Activated CD4-positive, alpha-beta T cell treated with anti-CD3 and anti-CD28 coated beads, Interleukin-2, amount 10 ng/mL, durations not matched to agents 24 days and 14 days (primary cell): ENCODE measurements at regions not wholly inside any gene's neighbourhood (a gene's known extent, or its start where the extent isn't known, plus 50 kb on each side); places are given as distances from the start of the nearest gene placed in this dataset.

ENCODE experiments used
- DNase-seq: peaks from one replicate; pipeline ENCODE4 v3.0.0; 2022
- H3K27ac Mint-ChIP-seq: one replicate; pipeline ENCODE4 v1.8.0; 2022; ENCODE audit warnings: mild to moderate bottlenecking, mixed read lengths
- H3K27me3 Mint-ChIP-seq: one replicate; pipeline ENCODE4 v1.8.0; 2022; ENCODE audit warnings: mixed read lengths
- H3K36me3 Mint-ChIP-seq: one replicate; pipeline ENCODE4 v1.8.0; 2022; ENCODE audit warnings: low read depth, mild to moderate bottlenecking, mixed read lengths
- H3K4me1 Mint-ChIP-seq: one replicate; pipeline ENCODE4 v1.8.0; 2021; ENCODE audit warnings: mixed read lengths
- H3K4me3 Mint-ChIP-seq: one replicate; pipeline ENCODE4 v1.8.0; 2022; ENCODE audit warnings: mild to moderate bottlenecking, moderate library complexity, mixed read lengths
- H3K9me3 Mint-ChIP-seq: one replicate; pipeline ENCODE4 v1.8.0; 2021; ENCODE audit warnings: mixed read lengths
- intact Hi-C: fragments of 100-400 bp; cut with micrococcal nuclease; formaldehyde crosslinking; loops from one replicate; pipeline ENCODE4 v1.15.1; 2023

DNA sequence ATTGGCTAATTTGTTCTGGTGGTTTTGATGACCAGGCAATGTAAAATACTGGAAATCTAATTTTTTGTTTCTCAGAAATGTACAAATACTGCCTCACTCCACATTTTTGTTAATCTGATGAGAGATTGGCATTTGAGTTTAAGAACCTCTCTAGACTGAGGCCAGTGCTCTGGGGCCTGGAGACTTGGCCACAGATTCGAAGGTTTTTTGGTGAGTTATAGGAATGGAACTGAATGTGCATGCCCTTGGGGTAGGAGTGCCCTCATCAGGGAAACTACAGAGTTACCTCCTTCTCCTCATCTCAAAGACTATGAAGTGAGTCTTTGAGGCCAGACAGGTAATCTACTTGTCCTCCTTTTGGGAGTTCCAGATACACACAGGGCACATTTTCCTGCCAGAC, 347.9 kb downstream of the LTN1 start:
- Mint-ChIP-seq H3K4me1 (no peaks in the 10 kb centered on the region), H3K4me3 (no peak overlapping the region), H3K27ac (no peak overlapping the region), H3K9me3 (peaks cover 13% of the 10 kb centered on the region), H3K27me3 (no peaks in the 10 kb centered on the region), H3K36me3 (peaks cover 5% of the 10 kb centered on the region)
- intact Hi-C loops, result no loop called here
- no peak for DNase-seq

GRCh38 chr21:28642891-28643290, 349.8 kb downstream of the LTN1 start:
- intact Hi-C loops, result no loop called here
- Mint-ChIP-seq H3K27ac (no peak overlapping the region), H3K27me3 (no peaks in the 10 kb centered on the region), H3K9me3 (peaks cover 18% of the 10 kb centered on the region), H3K4me1 (peaks cover 2% of the 10 kb centered on the region), H3K36me3 (peaks cover 8% of the 10 kb centered on the region), H3K4me3 (no peak overlapping the region)
- no peak for DNase-seq

- Mint-ChIP-seq H3K9me3 (peaks cover 19% of the 10 kb centered on the region), H3K4me1 (peaks cover 9% of the 10 kb centered on the region), H3K27me3 (no peaks in the 10 kb centered on the region), H3K36me3 (peaks cover 11% of the 10 kb centered on the region), H3K27ac (no peak overlapping the region), H3K4me3 (no peak overlapping the region)
- no peak for DNase-seq
- intact Hi-C loops, result no loop called here
Measured at GRCh38 chr21:28641731-28642130, 350.9 kb downstream of the LTN1 start.

- peaks cover 11% of the 10 kb centered on the region for H3K36me3 Mint-ChIP-seq
- intact Hi-C loops, result no loop called here
- no peaks in the 10 kb centered on the region for H3K27me3 Mint-ChIP-seq
- no peak overlapping the region for H3K4me3 Mint-ChIP-seq
- H3K4me1 Mint-ChIP-seq, result peaks cover 13% of the 10 kb centered on the region
- no peak for DNase-seq
- H3K9me3 Mint-ChIP-seq, result peaks cover 25% of the 10 kb centered on the region
- H3K27ac Mint-ChIP-seq, result no peak overlapping the region
Measured at GRCh38 chr21:28640326-28640725, 352.4 kb downstream of the LTN1 start.

DNA sequence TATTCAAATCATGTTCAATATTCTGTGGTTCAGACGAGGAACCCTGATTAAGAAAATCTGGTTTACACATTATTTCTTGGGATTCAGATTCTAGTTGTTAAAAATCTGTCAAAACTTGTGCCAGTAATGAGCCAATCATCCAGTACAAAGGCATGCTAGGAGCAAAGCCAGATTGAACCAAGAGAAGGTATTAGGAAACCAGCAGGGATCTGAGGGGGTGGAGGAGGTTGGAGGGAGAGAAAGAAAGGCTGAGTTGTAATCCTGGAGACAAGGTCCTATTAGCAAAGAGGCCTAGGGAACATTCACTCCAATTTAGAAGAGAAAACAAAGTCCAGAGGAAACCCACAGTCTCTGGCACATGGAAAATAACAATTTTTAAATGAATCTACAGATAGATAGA, 352.9 kb downstream of the LTN1 start:
- no peak overlapping the region for H3K4me3 Mint-ChIP-seq
- no peaks in the 10 kb centered on the region for H3K27me3 Mint-ChIP-seq
- no peak for DNase-seq
- peaks cover 13% of the 10 kb centered on the region for H3K4me1 Mint-ChIP-seq
- intact Hi-C loops, result no loop called here
- peaks cover 11% of the 10 kb centered on the region for H3K36me3 Mint-ChIP-seq
- H3K27ac Mint-ChIP-seq, result no peak overlapping the region
- H3K9me3 Mint-ChIP-seq, result peaks cover 25% of the 10 kb centered on the region

GRCh38 chr21:28636752-28637691, 355.7 kb downstream of the LTN1 start:
- H3K36me3 Mint-ChIP-seq, result peaks cover 6% of the 10 kb centered on the region
- peaks cover 16% of the 10 kb centered on the region for H3K4me1 Mint-ChIP-seq
- H3K9me3 Mint-ChIP-seq, result peaks cover 17% of the 10 kb centered on the region
- peak overlapping the region; percentile 66 for H3K27ac Mint-ChIP-seq
- no peak for DNase-seq
- H3K27me3 Mint-ChIP-seq, result no peaks in the 10 kb centered on the region
- intact Hi-C loops, result no loop called here
- H3K4me3 Mint-ChIP-seq, result no peak overlapping the region

GRCh38 chr21:28635541-28635940, 357.1 kb downstream of the LTN1 start:
- Mint-ChIP-seq H3K27me3 (no peaks in the 10 kb centered on the region), H3K4me3 (no peak overlapping the region), H3K9me3 (peaks cover 17% of the 10 kb centered on the region), H3K36me3 (peaks cover 6% of the 10 kb centered on the region), H3K4me1 (peaks cover 16% of the 10 kb centered on the region), H3K27ac (no peak overlapping the region)
- no peak for DNase-seq
- intact Hi-C loops, result no loop called here

DNA sequence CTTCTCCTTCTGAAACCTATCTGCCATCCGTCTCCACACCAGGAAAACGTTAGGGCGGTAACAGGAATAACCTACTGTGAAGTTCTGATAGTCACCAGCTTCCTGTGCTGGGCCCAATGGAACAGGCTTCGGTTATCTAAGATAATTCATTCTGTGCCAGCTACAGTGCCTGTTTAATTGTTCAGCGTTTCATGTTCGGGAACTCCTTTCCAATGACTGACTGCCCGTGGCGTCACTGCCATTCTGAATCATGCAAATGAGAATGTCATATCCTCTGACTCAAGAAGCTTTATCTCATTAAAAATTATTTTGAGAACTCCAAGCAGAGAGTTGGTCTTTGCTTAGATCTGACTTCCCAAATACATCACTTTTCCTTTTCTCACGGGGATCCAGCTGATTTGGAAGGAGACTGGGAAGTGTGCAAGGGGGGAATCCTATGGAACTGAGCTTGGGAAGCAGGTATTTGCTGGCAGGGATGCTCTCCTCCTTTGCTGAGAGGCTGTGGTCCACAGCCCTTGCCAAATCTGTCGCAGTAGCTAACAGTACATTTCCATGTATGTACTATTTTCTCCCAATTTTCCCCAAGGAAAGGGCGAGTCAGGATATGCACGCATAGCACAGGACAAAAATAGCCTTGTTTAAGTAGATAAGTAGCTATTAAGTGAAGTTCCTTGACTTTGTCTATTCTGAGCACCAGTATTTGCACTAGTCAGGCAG, 358.7 kb downstream of the LTN1 start:
- no peak for DNase-seq
- H3K27me3 Mint-ChIP-seq, result no peaks in the 10 kb centered on the region
- no peak overlapping the region for H3K4me3 Mint-ChIP-seq
- H3K27ac Mint-ChIP-seq, result peak overlapping the region; percentile 34
- intact Hi-C loops, result no loop called here
- H3K9me3 Mint-ChIP-seq, result peaks cover 11% of the 10 kb centered on the region
- H3K4me1 Mint-ChIP-seq, result peaks cover 16% of the 10 kb centered on the region
- H3K36me3 Mint-ChIP-seq, result peaks cover 6% of the 10 kb centered on the region

DNA sequence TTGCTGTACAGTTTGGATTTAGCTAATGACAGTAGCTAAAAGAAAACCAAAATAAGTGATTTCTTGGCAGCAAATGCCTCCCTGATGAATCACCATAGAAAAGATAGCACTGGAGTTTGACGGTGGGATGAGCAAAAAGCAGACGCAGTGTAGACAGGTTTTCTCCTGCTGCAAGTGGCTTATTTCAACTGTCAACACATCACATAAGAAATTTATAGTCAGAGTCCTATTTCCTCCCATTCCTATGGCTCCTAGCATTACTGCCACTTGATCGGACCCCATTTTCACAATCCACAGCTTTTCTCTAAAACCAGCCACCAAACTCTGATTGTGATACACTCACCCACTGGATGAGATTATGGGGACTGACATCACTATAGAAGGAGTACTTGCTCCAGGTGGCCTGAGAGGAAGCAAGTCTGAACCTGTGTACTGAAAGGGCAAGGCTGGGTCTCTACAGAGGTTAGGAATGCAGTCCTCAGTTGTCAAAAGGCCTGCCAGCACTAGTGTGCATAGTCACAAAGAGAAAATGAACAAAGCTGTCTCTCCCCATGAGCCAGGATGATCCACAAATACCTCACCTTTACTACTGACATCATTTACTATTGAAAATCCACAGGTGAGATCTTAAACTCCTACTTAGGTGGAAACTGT, 359.8 kb downstream of the LTN1 start:
- Mint-ChIP-seq H3K9me3 (peaks cover 7% of the 10 kb centered on the region), H3K4me1 (peaks cover 15% of the 10 kb centered on the region), H3K36me3 (peaks cover 3% of the 10 kb centered on the region), H3K27ac (no peak overlapping the region), H3K4me3 (no peak overlapping the region), H3K27me3 (no peaks in the 10 kb centered on the region)
- intact Hi-C loops, result no loop called here
- DNase-seq, result no peak

GRCh38 chr21:28627691-28628090, 365.0 kb downstream of the LTN1 start:
- no peak overlapping the region for H3K27ac Mint-ChIP-seq
- no peaks in the 10 kb centered on the region for H3K27me3 Mint-ChIP-seq
- intact Hi-C loops, result no loop called here
- peaks cover 4% of the 10 kb centered on the region for H3K9me3 Mint-ChIP-seq
- no peak for DNase-seq
- H3K4me1 Mint-ChIP-seq, result peaks cover 11% of the 10 kb centered on the region
- H3K4me3 Mint-ChIP-seq, result no peak overlapping the region
- H3K36me3 Mint-ChIP-seq, result peaks cover 9% of the 10 kb centered on the region

DNA sequence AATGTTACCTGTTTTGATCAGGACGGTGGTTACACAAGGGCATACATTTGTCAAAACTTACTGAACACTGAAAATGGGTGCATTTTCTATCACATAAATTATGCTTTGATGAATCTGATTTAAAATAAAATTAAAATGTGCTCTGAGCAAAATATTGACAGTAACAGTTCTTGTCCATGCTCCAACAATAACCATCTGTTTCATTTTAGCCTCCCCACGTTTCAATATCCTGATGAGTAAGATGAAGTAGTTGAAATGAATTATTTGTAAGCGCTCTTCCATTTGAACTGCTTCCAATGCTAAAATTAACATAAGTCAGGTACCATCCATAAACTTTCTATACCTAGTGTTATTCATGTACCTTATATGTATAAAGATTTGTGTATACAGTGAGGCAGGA, 365.4 kb downstream of the LTN1 start:
- intact Hi-C loops, result no loop called here
- Mint-ChIP-seq H3K27me3 (no peaks in the 10 kb centered on the region), H3K9me3 (peaks cover 4% of the 10 kb centered on the region)

DNA sequence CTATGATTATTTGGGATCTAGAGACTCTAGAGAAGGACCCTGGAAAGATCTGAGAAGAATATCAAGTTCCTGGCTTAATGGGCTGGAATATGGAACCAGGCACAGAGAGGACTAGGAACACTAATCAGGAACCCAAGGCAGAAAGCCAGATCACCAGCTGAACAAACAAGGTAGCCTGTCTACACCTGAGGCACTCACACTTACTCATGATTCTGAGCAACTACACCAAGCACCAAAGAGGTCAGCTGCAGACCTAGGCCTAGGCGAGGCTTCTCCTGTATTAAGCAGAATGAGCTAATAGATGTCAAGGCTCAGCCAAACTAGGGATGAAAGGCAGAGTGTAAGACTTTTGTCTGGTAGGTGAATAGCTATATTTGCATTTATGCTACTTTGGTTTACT, 368.1 kb downstream of the LTN1 start:
- intact Hi-C loops, result no loop called here
- peaks cover 10% of the 10 kb centered on the region for H3K9me3 Mint-ChIP-seq

More for the DNA sequence above, 365.4 kb downstream of the LTN1 start:
- Mint-ChIP-seq H3K4me1 (peaks cover 11% of the 10 kb centered on the region), H3K4me3 (no peak overlapping the region), H3K36me3 (peaks cover 9% of the 10 kb centered on the region), H3K27ac (no peak overlapping the region)
- DNase-seq, result no peak

GRCh38 chr21:28617300-28617699, 375.4 kb downstream of the LTN1 start:
- Mint-ChIP-seq H3K36me3 (peaks cover 5% of the 10 kb centered on the region), H3K9me3 (peaks cover 7% of the 10 kb centered on the region), H3K27ac (no peak overlapping the region), H3K4me3 (no peak overlapping the region), H3K27me3 (no peaks in the 10 kb centered on the region), H3K4me1 (no peaks in the 10 kb centered on the region)
- no peak for DNase-seq
- intact Hi-C loops, result no loop called here

More for the DNA sequence above, 368.1 kb downstream of the LTN1 start:
- Mint-ChIP-seq H3K27ac (no peak overlapping the region), H3K4me3 (no peak overlapping the region), H3K4me1 (peaks cover 11% of the 10 kb centered on the region), H3K36me3 (peaks cover 14% of the 10 kb centered on the region), H3K27me3 (no peaks in the 10 kb centered on the region)
- DNase-seq, result no peak

DNA sequence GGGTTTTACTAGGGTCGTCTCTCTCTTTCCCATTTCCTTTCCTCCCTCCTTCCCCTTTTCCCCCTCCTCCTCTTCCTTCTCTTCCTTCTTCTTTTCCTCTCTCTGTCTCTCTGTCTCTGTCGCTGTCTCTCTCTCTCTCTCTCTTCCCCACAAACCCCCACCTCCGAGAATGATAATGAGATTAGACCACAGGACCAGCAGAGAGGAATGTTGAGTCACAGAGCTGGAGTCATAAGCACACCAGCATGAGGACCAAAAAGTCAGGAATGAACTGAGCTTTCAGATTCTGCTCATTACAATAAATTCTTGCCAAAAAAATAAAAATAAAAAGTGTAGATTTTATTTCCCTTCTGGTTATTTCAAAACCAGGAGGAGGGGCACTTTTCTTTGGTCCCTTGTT, 377.4 kb downstream of the LTN1 start:
- Mint-ChIP-seq H3K9me3 (peaks cover 9% of the 10 kb centered on the region), H3K4me3 (no peak overlapping the region), H3K36me3 (peaks cover 4% of the 10 kb centered on the region), H3K27me3 (no peaks in the 10 kb centered on the region), H3K4me1 (no peaks in the 10 kb centered on the region), H3K27ac (no peak overlapping the region)
- intact Hi-C loops, result no loop called here
- no peak for DNase-seq
